Upper lobe of left lung (tissue), 6 donors: ENCODE measurements at regions not wholly inside any gene's neighbourhood (a gene's known extent, or its start where the extent isn't known, plus 50 kb on each side); places are given as distances from the start of the nearest gene placed in this dataset.

Source experiments
- ATAC-seq, 2 donors: fragments of 200-7000 bp; cut with Tn5 transposase; one replicate each; pipeline ENCODE4 v1.9.1; 2022; ENCODE audit warnings: mild to moderate bottlenecking in 2 of 2, moderate library complexity in 2 of 2; ENCODE audit not compliant: low FRiP score in 2 of 2
- DNase-seq, 2 donors: peaks; one replicate each; pipeline ENCODE4 v3.0.0-alpha.2; 2019 to 2020
- H3K27ac ChIP-seq, 4 donors: fragments of 200-600 bp; sonication (generic); one replicate each; pipeline ENCODE4 v1.5.1; 2016 to 2019
- H3K27me3 ChIP-seq, 4 donors: fragments of 200-600 bp; sonication (generic); one replicate each; pipeline ENCODE4 v1.5.1; 2017 to 2019
- H3K36me3 ChIP-seq, 4 donors: fragments of 200-600 bp; sonication (generic); one replicate each; pipeline ENCODE4 v1.5.1; 2016 to 2019
- H3K4me1 ChIP-seq, 4 donors: fragments of 200-600 bp; sonication (generic); one replicate each; pipeline ENCODE4 v1.5.1; 2018 to 2019
- H3K4me3 ChIP-seq, 4 donors: fragments of 200-600 bp; sonication (generic); one replicate each; pipeline ENCODE4 v1.5.1; 2017 to 2019; ENCODE audit warnings: mild to moderate bottlenecking in 2 of 4, moderate library complexity in 1 of 4
- H3K9me3 ChIP-seq, 4 donors: fragments of 200-600 bp; sonication (generic); one replicate each; pipeline ENCODE4 v1.5.1; 2018 to 2019
- EP300 ChIP-seq, 4 donors: sonication (generic); formaldehyde crosslinking; IDR thresholded peaks; one replicate each; pipeline ENCODE4 v1.5.1; 2017; ENCODE audit warnings: antibody characterized with exemption in 4 of 4, control low read depth in 2 of 4
- POLR2A ChIP-seq, 4 donors: fragments of 450-650 bp; IDR thresholded peaks; one replicate each; pipeline ENCODE4 v1.5.1; 2016 to 2017; ENCODE audit warnings: antibody characterized with exemption in 4 of 4, mild to moderate bottlenecking in 2 of 4
- POLR2AphosphoS5 ChIP-seq, 2 donors: sonication (generic); formaldehyde crosslinking; IDR thresholded peaks; one replicate each; pipeline ENCODE4 v1.5.1; 2017; ENCODE audit warnings: antibody characterized with exemption in 2 of 2
- WGBS, 2 donors: methylation state at CpG; one replicate each; pipeline ENCODE4 v1.1.5; 2017 to 2018; 5-methylcytosine and 5-hydroxymethylcytosine counted together
- TF ChIP-seq, protein P1 (sequence below), 6 experiments: fragments of 450-650 bp in 4 of 6; fragments of 200-600 bp in 2 of 6; sonication (generic) in 2 of 6; IDR thresholded peaks; one replicate each; pipeline ENCODE4 v1.5.1; 2016 to 2019; ENCODE audit warnings: antibody characterized with exemption in 6 of 6
- donor health status: DM: no; HTN: no; CAD: no; lungs with moderate emphysema.
- donor health status: DM: no; HTN: yes; CAD: no; lungs with severe emphysema.

DNA sequence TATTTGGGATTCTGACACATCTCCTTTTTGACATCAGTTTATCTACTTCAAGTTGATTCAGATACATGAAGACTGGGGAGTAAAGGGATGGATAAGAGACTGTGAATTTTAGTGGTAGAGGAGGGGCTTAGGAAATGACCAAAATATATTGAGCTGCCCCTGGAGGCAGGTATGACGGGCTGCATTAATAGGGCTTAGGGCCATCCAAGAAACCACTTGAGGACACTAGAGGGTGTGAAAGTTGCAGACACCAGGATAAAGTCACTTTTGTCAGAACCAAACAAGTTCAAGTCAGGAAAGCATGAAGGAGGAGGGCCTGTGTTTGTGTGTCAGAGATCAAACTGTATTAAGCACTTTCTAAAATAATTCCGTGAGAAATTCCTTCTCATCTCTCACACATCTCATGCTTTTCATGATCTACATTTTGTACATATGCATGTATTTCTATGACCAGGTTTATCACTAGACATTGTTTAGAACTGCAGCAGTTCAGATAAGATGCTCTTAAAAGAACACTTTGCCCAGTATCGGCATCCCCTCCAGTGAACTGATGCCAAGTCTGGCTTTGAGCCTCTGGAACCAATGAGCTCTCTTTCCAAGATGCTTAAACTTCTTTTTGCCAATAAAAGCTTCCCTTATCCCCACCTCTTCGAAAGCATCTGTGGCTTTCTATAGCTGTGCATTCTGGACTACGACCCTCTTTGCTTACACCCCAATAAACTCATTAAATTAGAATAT, 136.9 kb downstream of the SLC38A1 start:
- H3K36me3 ChIP-seq, result no peaks in the 10 kb centered on the region
- no peaks in the 10 kb centered on the region for H3K9me3 ChIP-seq
- no peak for ATAC-seq
- no peak overlapping the region for H3K4me3 ChIP-seq
- TF ChIP-seq POLR2A (IDR thresholded peaks at IDR 0.05) (no peak), POLR2AphosphoS5 (IDR thresholded peaks at IDR 0.05) (no peak), EP300 (IDR thresholded peaks at IDR 0.05) (no peak)
- TF ChIP-seq, protein P1, sequence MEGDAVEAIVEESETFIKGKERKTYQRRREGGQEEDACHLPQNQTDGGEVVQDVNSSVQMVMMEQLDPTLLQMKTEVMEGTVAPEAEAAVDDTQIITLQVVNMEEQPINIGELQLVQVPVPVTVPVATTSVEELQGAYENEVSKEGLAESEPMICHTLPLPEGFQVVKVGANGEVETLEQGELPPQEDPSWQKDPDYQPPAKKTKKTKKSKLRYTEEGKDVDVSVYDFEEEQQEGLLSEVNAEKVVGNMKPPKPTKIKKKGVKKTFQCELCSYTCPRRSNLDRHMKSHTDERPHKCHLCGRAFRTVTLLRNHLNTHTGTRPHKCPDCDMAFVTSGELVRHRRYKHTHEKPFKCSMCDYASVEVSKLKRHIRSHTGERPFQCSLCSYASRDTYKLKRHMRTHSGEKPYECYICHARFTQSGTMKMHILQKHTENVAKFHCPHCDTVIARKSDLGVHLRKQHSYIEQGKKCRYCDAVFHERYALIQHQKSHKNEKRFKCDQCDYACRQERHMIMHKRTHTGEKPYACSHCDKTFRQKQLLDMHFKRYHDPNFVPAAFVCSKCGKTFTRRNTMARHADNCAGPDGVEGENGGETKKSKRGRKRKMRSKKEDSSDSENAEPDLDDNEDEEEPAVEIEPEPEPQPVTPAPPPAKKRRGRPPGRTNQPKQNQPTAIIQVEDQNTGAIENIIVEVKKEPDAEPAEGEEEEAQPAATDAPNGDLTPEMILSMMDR (IDR thresholded peaks at IDR 0.05), result no peak
- H3K27ac ChIP-seq, result no peak overlapping the region
- H3K27me3 ChIP-seq, result no peaks in the 10 kb centered on the region
- no peaks in the 10 kb centered on the region for H3K4me1 ChIP-seq
- no peak for DNase-seq
- 65% methylated on average over 5 of the region's 5 CpGs for WGBS, 2 donors

DNA sequence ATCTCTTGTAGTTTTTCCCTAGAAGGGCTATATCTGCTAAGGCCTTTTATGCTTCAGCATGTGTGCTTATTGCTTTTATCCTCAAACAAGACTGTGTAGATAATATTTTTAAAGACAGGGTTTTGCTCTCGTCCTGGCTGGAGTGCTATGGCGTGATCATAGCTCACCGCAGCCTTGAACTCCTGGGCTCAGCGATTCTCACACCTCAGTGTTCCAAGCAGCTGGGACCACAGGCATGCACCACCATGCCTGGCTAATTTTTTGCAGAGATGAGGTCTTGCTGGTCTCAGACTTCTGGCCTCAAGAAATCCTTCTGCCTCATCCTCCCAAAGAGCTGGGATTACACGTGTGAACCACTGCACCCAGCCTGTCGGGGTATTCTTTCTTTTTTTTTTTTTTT, 137.3 kb upstream of the SCAF11 start:
- H3K27ac ChIP-seq, result no peak overlapping the region
- H3K27me3 ChIP-seq, result no peaks in the 10 kb centered on the region
- H3K9me3 ChIP-seq, result no peaks in the 10 kb centered on the region
- no peak for ATAC-seq
- no peak for DNase-seq
- 76 to 80% methylated on average over 6 of the region's 6 CpGs for WGBS, 2 donors
- peaks cover 0 to 3% (median 0%) of the 10 kb centered on the region in 4 donors for H3K4me1 ChIP-seq
- H3K36me3 ChIP-seq, result no peaks in the 10 kb centered on the region
- no peak overlapping the region for H3K4me3 ChIP-seq
- TF ChIP-seq POLR2A (IDR thresholded peaks at IDR 0.05) (no peak), EP300 (IDR thresholded peaks at IDR 0.05) (no peak), POLR2AphosphoS5 (IDR thresholded peaks at IDR 0.05) (no peak)
- TF ChIP-seq, protein P1 (IDR thresholded peaks at IDR 0.05), result no peak

DNA sequence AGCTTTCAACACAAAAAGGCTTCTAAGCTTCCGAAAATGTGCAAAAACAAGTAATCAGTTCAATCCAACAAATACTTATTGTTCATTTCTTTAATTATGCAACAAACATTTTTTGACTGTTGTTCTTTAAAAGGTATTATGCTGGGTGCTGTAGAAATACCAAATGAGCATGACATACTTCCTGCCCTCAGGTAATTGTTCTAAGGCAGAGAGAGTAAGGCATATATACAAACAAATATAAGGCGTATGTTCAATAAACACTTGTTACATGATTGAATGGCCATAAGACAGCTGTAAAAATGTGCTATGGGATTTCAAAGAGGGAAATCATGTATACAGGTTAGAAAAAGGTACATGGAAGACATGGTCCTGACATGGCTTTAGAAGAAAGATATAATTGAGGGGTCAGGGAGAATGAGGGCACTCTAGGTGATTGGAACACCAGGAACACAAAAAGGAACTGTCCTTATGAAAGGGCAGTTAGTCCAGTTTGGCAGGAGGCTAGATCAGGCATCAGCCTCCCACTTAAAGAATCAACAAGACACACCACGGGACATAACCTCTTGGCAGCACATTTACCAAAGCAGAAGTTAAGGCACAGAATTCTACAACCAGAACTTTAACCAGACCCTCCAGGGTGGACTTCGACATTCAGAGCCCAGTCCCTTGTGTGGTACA, 135.8 kb upstream of the SCAF11 start:
- H3K9me3 ChIP-seq, result no peaks in the 10 kb centered on the region
- ATAC-seq, result no peak
- whole genome bisulfite sequencing, 2 donors, result 66 to 72% methylated on average over 4 of the region's 4 CpGs

DNA sequence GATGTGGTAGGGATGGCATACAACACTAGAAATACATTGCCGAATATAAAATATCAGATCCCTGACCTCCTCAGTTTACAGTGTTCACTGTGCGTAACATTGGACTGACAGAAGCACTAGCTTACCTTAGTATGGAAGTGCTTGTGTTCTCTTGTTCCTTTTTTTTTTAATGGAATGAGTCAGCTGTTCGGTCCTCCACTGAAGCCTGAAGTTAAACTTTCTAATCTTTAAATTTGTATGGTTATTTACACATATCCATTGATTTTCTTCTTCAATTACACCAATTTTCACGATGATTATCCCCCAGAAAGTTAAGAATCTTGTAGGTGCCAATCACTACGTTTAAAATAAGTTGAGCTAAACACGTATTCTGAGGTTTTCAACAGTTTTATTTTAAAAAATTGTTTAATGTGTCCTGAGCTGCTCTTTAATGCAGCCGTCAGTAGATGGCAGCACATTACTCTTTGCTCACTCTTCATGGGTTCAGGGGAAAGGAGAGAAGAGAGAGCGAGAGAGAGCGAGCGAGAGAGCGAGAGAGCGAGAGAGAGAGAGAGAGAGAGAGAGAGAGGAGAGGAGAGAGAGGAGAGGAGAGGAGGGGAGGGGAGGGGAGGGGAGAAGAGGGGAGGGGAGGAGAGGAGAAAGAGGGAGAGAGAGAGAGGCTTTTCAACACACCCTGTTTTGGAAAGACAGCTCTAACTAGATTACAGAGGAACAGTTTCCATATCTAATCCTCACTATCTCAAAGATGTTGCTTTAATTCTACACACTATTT, 134.7 kb upstream of the SCAF11 start:
- DNase-seq, result peak in 1 of 2 donors; percentile 33

More for the DNA sequence above, 135.8 kb upstream of the SCAF11 start:
- H3K27ac ChIP-seq, result no peak overlapping the region
- no peak for DNase-seq
- no peak overlapping the region for H3K4me3 ChIP-seq
- no peaks in the 10 kb centered on the region for H3K27me3 ChIP-seq
- peaks cover 0 to 3% (median 0%) of the 10 kb centered on the region in 4 donors for H3K4me1 ChIP-seq
- TF ChIP-seq POLR2A (IDR thresholded peaks at IDR 0.05) (no peak), POLR2AphosphoS5 (IDR thresholded peaks at IDR 0.05) (no peak), EP300 (IDR thresholded peaks at IDR 0.05) (no peak)
- TF ChIP-seq, protein P1 (IDR thresholded peaks at IDR 0.05), result no peak
- H3K36me3 ChIP-seq, result no peaks in the 10 kb centered on the region

More for the DNA sequence above, 134.7 kb upstream of the SCAF11 start:
- H3K9me3 ChIP-seq, result no peaks in the 10 kb centered on the region
- peak overlapping the region in 1 of 4 donors; percentile 25 for H3K4me3 ChIP-seq
- no peak overlapping the region for H3K27ac ChIP-seq
- ATAC-seq, result peak; percentile 84 to 96
- TF ChIP-seq POLR2AphosphoS5 (IDR thresholded peaks at IDR 0.05) (no peak), EP300 (IDR thresholded peaks at IDR 0.05) (no peak), POLR2A (IDR thresholded peaks at IDR 0.05) (no peak)
- TF ChIP-seq, protein P1 (IDR thresholded peaks at IDR 0.05), result peak in 5 of 6 experiments; percentile 56 to 66 (median 60)
- no peaks in the 10 kb centered on the region for H3K27me3 ChIP-seq
- WGBS, 2 donors, result 14 to 20% methylated on average over 11 to 12 of the region's 12 CpGs
- H3K36me3 ChIP-seq, result no peaks in the 10 kb centered on the region
- peaks cover 0 to 3% (median 0%) of the 10 kb centered on the region in 4 donors for H3K4me1 ChIP-seq
